CD1c-positive myeloid dendritic cell (primary cell): ENCODE measurements at regions not wholly inside any gene's neighbourhood (a gene's known extent, or its start where the extent isn't known, plus 50 kb on each side); places are given as distances from the start of the nearest gene placed in this dataset.

Experiments used
- DNase-seq: peaks from one replicate; pipeline ENCODE4 v3.0.0-alpha.2; 2016; ENCODE audit errors: extremely low spot score

DNA sequence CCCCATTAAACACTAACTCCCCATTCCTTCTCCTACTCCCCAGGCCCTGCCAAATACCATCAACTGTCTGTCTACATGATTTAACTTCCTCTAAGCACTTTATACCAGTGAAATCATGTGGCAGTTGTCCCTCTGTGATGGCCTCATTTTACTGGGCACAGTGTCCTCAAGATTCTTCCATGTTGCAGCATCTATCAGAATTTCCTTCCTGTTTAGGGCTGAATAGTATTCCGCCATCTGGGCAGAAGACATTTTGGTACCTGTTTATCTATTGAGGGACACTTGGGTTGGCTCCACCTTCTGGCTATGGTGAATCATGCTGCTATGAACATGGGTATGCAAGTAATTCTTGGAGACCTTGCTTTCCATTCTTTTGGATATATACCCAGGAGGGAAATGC lies 59.4 kb upstream of the IRX4 start:
- no peak for DNase-seq

DNA sequence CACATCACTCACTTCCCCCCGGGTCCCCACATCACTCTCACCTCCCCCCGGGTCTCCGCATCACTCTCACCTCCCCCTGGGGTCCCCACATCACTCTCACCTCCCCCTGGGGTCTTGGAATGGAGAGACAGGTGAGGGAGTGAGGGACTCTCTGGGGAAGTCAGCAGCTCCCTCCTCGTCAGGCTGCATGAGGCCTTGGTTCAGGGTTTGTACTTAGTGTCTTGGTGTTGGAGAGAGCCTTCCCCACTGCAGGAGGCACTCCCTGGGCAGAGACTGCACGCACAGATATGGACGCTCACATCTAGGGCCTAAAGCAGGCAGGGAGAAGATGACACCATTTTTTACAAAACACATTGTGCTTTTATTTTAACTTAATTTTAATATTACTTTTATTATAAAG lies 56.5 kb upstream of the IRX4 start:
- no peak for DNase-seq

- no peak for DNase-seq
Observed at GRCh38 chr5:1938310-1939000, 55.7 kb upstream of the IRX4 start.

GRCh38 chr5:1937590-1937989 lies 54.9 kb upstream of the IRX4 start:
- DNase-seq = no peak

DNA sequence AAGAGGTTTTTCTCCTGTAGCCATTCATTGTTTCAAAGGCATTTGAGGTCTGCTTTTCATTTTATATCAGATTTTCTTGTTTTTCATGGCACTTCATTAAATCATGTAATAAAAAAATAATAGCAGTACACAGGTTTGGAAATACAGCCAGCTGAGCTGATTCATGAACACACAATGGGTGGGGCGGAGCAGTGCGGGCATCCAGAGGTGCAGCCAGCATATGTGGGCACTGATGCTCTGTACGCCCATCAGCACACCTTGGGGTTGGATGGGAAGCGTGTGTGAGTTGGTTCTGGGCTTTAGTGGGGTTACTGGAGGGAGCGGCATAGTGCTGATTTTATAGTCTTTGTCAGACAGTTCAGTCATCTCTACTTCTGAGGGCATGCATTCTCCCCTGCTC lies 54.2 kb upstream of the IRX4 start:
- DNase-seq = no peak

DNA sequence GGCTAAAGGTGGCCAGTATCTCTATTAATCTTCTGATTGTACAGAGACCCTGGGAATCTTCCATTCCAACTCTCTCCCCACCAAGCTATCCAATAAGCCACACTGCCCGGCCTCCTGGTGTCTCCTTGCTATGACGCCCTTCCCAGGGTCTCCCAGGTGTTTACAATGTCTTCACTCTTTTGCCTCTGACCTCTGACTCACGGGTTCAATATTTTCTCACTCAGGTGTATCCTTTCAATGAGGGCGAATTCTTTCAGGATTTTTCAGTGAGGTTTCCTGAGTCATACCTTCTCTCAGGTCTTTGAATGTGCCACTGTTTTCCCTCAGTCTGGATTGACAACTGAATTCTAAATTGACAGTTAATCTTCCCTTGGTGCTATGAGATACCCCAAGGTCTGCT lies 53.7 kb upstream of the IRX4 start:
- no peak for DNase-seq

DNA sequence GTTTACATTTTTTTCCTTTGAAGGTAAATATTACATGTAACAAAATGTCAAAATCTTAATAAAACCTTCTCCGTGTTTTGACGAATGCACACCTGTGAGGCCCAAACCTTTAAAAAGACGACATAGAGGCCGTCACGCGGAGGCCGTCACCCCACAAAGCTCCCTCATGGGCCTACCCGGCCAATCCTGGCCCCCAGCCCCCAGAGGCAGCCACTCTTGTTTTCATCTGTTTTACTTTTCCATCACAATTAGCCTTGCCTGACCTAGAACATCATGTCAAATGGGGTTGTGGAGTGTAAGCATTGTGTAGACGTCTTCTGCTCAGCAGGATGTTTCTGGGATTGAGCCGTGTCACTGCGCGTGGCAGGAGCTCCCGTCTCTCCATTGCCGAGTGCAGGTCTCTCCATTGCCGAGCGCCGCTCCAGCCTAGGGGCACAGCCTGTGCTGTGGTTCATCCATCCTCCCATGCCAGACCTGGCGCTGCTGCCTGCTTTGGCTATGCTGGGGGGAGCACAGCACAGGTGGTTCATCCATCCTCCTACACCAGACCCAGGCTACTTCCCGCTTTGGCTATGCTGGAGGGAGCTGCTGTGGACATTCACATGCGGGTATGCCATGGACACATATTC lies 52.2 kb upstream of the IRX4 start:
- DNase-seq = no peak

DNA sequence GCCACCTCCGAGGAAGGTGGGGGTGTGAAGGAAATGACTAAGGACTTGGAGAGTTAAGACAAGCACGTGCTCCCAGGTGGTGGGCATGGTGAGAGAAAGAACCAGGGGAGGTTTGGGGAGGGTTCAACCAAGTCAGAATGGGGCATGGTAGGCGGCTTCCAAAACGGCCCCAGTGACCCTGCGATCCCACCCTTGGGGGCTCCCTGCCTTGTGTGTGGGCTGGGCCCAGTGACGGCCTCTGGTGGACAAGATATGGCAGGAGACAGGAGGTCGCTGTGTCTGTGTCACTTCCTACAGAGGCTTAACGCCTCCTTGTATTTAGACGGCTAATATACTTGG lies 51.3 kb upstream of the IRX4 start:
- no peak for DNase-seq

GRCh38 chr5:1933364-1934055 lies 50.8 kb upstream of the IRX4 start:
- DNase-seq = no peak
